GM12891 (cell line): ENCODE measurements at regions not wholly inside any gene's neighbourhood (a gene's known extent, or its start where the extent isn't known, plus 50 kb on each side); places are given as distances from the start of the nearest gene placed in this dataset.

Experiments used
- DNase-seq: peaks from one replicate; pipeline ENCODE4 v3.0.0; 2011; ENCODE audit warnings: low spot score; ENCODE audit not compliant: insufficient read length
- FAIRE-seq: peaks from 2 replicates; lab custom pipeline; 2011; peaks lifted over from hg19 to GRCh38; lab: Jason Lieb, UNC
- PAX5 ChIP-seq: IDR thresholded peaks from 2 replicates; pipeline ENCODE4 v1.6.1; 2011; ENCODE audit warnings: low read length, moderate library complexity, mild to moderate bottlenecking; ENCODE audit not compliant: insufficient read depth, severe bottlenecking
- POLR2A ChIP-seq: IDR thresholded peaks from 2 replicates; pipeline ENCODE4 v1.6.1; 2011; ENCODE audit warnings: low read depth, low read length, control low read depth
- POLR2AphosphoS5 ChIP-seq: IDR thresholded peaks from 2 replicates; pipeline ENCODE4 v1.6.1; 2011; ENCODE audit warnings: low read depth, low read length, control low read depth
- POU2F2 ChIP-seq: IDR thresholded peaks from 2 replicates; pipeline ENCODE4 v1.6.1; 2011; ENCODE audit warnings: low read depth, mild to moderate bottlenecking, control low read depth, low read length, moderate library complexity
- SPI1 ChIP-seq: IDR thresholded peaks from 2 replicates; pipeline ENCODE4 v1.6.1; 2011; ENCODE audit warnings: low read depth, low read length, control low read depth
- TAF1 ChIP-seq: IDR thresholded peaks from 2 replicates; pipeline ENCODE4 v1.6.1; 2011; ENCODE audit warnings: low read depth, low read length, control low read depth

- FAIRE-seq: no peak
Measured at GRCh38 chr7:106179256-106179655, 67.1 kb upstream of the SYPL1 start.

GRCh38 chr7:106178593-106179134 lies 66.6 kb upstream of the SYPL1 start:
- FAIRE-seq (peak; percentile 16), DNase-seq (no peak)
- TF ChIP-seq POLR2A (no peak), POU2F2 (no peak)

More at GRCh38 chr7:106179256-106179655, 67.1 kb upstream of the SYPL1 start:
- TF ChIP-seq SPI1 (no peak), POLR2A (no peak), TAF1 (no peak), PAX5 (no peak), POU2F2 (no peak), POLR2AphosphoS5 (no peak)
- DNase-seq: no peak

- TF ChIP-seq POLR2AphosphoS5 (no peak), SPI1 (no peak), TAF1 (no peak), POU2F2 (no peak), PAX5 (no peak), POLR2A (no peak)
- DNase-seq (no peak), FAIRE-seq (no peak)
Measured at GRCh38 chr7:106177738-106178592, 65.9 kb upstream of the SYPL1 start.

- TF ChIP-seq POU2F2 (no peak), POLR2AphosphoS5 (no peak), SPI1 (no peak)
- no peak for FAIRE-seq
- no peak for DNase-seq
Measured at GRCh38 chr7:106177300-106177690, 65.2 kb upstream of the SYPL1 start.

- peak; percentile 39 for DNase-seq
- peak; percentile 90 for FAIRE-seq
- peak; percentile 53 for TF ChIP-seq PAX5
- TF ChIP-seq POU2F2: peak; percentile 68; the same call in 1 of the 2 replicates
- TF ChIP-seq SPI1: no peak
Measured at GRCh38 chr7:106176414-106177299, 64.5 kb upstream of the SYPL1 start.

- FAIRE-seq (no peak), DNase-seq (no peak)
- no peak for TF ChIP-seq SPI1
- no peak for TF ChIP-seq PAX5
Measured at GRCh38 chr7:106175507-106175906, 63.4 kb upstream of the SYPL1 start.

- FAIRE-seq (no peak), DNase-seq (no peak)
- TF ChIP-seq POLR2AphosphoS5 (no peak), PAX5 (no peak), SPI1 (no peak), TAF1 (no peak), POU2F2 (no peak), POLR2A (no peak)
Measured at GRCh38 chr7:106170651-106171050, 58.5 kb upstream of the SYPL1 start.

- DNase-seq: no peak
- no peak for TF ChIP-seq PAX5
- TF ChIP-seq POU2F2: no peak
- no peak for TF ChIP-seq POLR2A
- TF ChIP-seq TAF1: no peak
- no peak for TF ChIP-seq POLR2AphosphoS5
- no peak for TF ChIP-seq SPI1
Measured at GRCh38 chr7:106169821-106170610, 57.9 kb upstream of the SYPL1 start.

GRCh38 chr7:106167439-106168136 lies 55.5 kb upstream of the SYPL1 start:
- no peak for FAIRE-seq
- TF ChIP-seq POLR2A (no peak), POLR2AphosphoS5 (no peak), POU2F2 (no peak), SPI1 (no peak), PAX5 (no peak), TAF1 (no peak)
- no peak for DNase-seq

More at GRCh38 chr7:106169821-106170610, 57.9 kb upstream of the SYPL1 start:
- FAIRE-seq: no peak
